ENCODE measurements at regions not wholly inside any gene's neighbourhood (a gene's known extent, or its start where the extent isn't known, plus 50 kb on each side); places are given as distances from the start of the nearest gene placed in this dataset.

DNA sequence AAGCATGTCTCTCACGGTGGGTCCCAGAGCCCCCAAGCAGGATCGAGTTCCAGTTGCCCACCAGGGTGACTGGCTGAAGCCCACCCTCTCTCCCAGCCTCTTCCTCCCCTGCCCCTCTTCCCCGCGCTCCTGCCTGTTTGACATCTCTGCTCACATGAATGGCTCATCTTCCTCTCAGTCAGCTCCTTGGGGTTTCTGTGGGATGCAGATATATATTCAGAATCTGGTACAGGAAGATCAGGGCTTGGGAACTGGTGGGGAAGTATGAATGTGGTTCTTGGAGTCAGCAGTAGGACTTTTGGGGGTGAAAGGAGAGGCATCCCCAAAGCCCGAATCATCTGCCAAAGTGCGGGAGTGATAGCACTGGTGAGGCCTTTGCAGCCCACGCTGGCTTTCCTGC, 158.9 kb upstream of the CIBAR2 start:
- TF ChIP-seq, protein P1, sequence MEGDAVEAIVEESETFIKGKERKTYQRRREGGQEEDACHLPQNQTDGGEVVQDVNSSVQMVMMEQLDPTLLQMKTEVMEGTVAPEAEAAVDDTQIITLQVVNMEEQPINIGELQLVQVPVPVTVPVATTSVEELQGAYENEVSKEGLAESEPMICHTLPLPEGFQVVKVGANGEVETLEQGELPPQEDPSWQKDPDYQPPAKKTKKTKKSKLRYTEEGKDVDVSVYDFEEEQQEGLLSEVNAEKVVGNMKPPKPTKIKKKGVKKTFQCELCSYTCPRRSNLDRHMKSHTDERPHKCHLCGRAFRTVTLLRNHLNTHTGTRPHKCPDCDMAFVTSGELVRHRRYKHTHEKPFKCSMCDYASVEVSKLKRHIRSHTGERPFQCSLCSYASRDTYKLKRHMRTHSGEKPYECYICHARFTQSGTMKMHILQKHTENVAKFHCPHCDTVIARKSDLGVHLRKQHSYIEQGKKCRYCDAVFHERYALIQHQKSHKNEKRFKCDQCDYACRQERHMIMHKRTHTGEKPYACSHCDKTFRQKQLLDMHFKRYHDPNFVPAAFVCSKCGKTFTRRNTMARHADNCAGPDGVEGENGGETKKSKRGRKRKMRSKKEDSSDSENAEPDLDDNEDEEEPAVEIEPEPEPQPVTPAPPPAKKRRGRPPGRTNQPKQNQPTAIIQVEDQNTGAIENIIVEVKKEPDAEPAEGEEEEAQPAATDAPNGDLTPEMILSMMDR (IDR thresholded peaks at IDR 0.05; ENCODE audit: borderline replicate concordance, insufficient read depth, low read depth, low read length): no peak
- no peak overlapping the region for H3K4me3 ChIP-seq (ENCODE audit: low read depth, low read length)

GRCh38 chr16:85273293-85273692, 161.0 kb upstream of the CIBAR2 start:
- no peak overlapping the region for H3K4me3 ChIP-seq (ENCODE audit: low read depth, low read length)
- TF ChIP-seq, protein P1 (IDR thresholded peaks at IDR 0.05; ENCODE audit: borderline replicate concordance, insufficient read depth, low read depth, low read length): no peak

DNA sequence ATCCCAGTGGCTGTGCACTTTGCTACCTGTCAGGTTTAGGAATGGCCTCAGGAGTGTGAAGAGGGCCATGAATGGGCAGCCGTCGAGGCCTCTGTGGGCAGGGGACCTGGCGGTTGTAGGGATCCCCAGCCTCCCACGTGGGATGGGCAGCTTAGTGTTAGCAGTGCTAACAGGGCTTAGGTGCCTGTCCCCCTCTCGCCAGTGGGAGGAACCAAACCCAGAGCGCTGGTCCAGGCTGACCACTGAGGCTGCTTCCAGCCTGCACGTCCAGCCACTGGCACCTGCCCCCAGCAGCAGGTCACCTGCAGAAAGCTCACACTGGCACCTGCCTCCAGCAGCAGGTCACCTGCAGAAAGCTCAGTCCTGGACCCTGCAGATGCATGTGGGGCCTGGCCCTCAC, 162.2 kb upstream of the CIBAR2 start:
- TF ChIP-seq, protein P1 (IDR thresholded peaks at IDR 0.05; ENCODE audit: borderline replicate concordance, insufficient read depth, low read depth, low read length): no peak
- H3K4me3 ChIP-seq (ENCODE audit: low read depth, low read length): no peak overlapping the region

DNA sequence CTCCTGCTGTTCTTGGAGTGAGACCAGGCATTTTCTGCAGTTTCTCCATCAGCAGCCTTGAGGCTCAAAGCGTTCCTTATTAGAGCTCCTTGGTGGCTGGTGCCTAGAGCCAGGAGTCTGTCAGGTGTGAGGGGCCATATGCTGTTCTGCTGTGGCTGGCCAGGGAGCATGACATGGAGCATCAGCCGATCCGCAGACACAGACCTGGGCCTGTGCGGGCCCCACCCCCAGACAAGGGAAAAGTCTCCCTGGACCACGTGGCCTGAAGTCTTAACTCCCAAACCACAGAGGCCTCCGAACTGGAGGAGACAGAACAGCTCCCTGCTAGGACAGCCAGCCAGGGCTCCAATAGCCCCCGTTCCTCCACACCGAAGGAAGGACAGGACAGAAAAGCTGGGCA, 162.7 kb upstream of the CIBAR2 start:
- TF ChIP-seq, protein P1 (IDR thresholded peaks at IDR 0.05; ENCODE audit: borderline replicate concordance, insufficient read depth, low read depth, low read length): no peak
- H3K4me3 ChIP-seq (ENCODE audit: low read depth, low read length): no peak overlapping the region

GRCh38 chr16:85275533-85276249, 163.4 kb upstream of the CIBAR2 start:
- TF ChIP-seq, protein P1 (IDR thresholded peaks at IDR 0.05; ENCODE audit: borderline replicate concordance, insufficient read depth, low read depth, low read length): peak; percentile 99

GRCh38 chr16:85276258-85276657, 164.0 kb upstream of the CIBAR2 start:
- no peak overlapping the region for H3K4me3 ChIP-seq (ENCODE audit: low read depth, low read length)
- TF ChIP-seq, protein P1 (IDR thresholded peaks at IDR 0.05; ENCODE audit: borderline replicate concordance, insufficient read depth, low read depth, low read length): no peak

More at GRCh38 chr16:85275533-85276249, 163.4 kb upstream of the CIBAR2 start:
- H3K4me3 ChIP-seq (ENCODE audit: low read depth, low read length): no peak overlapping the region

GRCh38 chr16:85276721-85277120, 164.4 kb upstream of the CIBAR2 start:
- TF ChIP-seq, protein P1 (IDR thresholded peaks at IDR 0.05; ENCODE audit: borderline replicate concordance, insufficient read depth, low read depth, low read length): no peak
- H3K4me3 ChIP-seq (ENCODE audit: low read depth, low read length): no peak overlapping the region

Measured in GM12875 (cell line).